Esophagus (tissue), 2 donors: ENCODE measurements at regions not wholly inside any gene's neighbourhood (a gene's known extent, or its start where the extent isn't known, plus 50 kb on each side); places are given as distances from the start of the nearest gene placed in this dataset.

Source experiments
- H3K27ac ChIP-seq, 2 donors: one replicate each; pipeline ENCODE4 v1.5.1; 2013; ENCODE audit warnings: low read depth in 2 of 2, mild to moderate bottlenecking in 2 of 2, inconsistent platforms in 1 of 2, low read length in 1 of 2, moderate library complexity in 1 of 2
- H3K27me3 ChIP-seq, 2 donors: one replicate each; pipeline ENCODE4 v1.6.1; 2013; ENCODE audit warnings: low read length in 2 of 2, control low read depth in 1 of 2, mild to moderate bottlenecking in 1 of 2; ENCODE audit not compliant: insufficient read depth in 2 of 2, control insufficient read depth in 1 of 2
- H3K36me3 ChIP-seq, 2 donors: one replicate each; pipeline ENCODE4 v1.6.1; 2013; ENCODE audit warnings: low read length in 1 of 2; ENCODE audit not compliant: control insufficient read depth in 2 of 2, insufficient read depth in 2 of 2
- H3K4me1 ChIP-seq, 2 donors: one replicate each; pipeline ENCODE4 v1.6.1; 2013; ENCODE audit warnings: low read length in 1 of 2; ENCODE audit not compliant: control insufficient read depth in 2 of 2, insufficient read depth in 2 of 2
- H3K4me3 ChIP-seq, 2 donors: one replicate each; pipeline ENCODE4 v1.5.1; 2013; ENCODE audit warnings: low read length in 2 of 2, mild to moderate bottlenecking in 2 of 2, low read depth in 1 of 2, moderate library complexity in 1 of 2
- H3K9me3 ChIP-seq, 2 donors: one replicate each; pipeline ENCODE4 v1.6.1; 2013; ENCODE audit warnings: mild to moderate bottlenecking in 2 of 2, low read depth in 1 of 2, low read length in 1 of 2, moderate library complexity in 1 of 2; ENCODE audit not compliant: control insufficient read depth in 2 of 2, insufficient read depth in 1 of 2
- WGBS, 2 donors: extraction: QIAGEN DNeasy Blood & Tissue Kit; methylation state at CpG; one replicate each; pipeline ENCODE4 v1.1.7; 2013; 5-methylcytosine and 5-hydroxymethylcytosine counted together
- donor health status: healthy with polysubstance abuse.
- donor health status: Bipolar disorder and iron deficiency.

GRCh38 chr20:60255866-60256265 is 297.6 kb downstream of the CDH26 start:
- WGBS, 2 donors = 74 to 80% methylated on average over 6 of the region's 6 CpGs
- Histone ChIP-seq H3K36me3 (no peaks in the 10 kb centered on the region), H3K27me3 (no peaks in the 10 kb centered on the region), H3K4me3 (no peak overlapping the region), H3K27ac (no peak overlapping the region), H3K9me3 (no peaks in the 10 kb centered on the region), H3K4me1 (no peaks in the 10 kb centered on the region)

GRCh38 chr20:60256811-60257210 is 298.6 kb downstream of the CDH26 start:
- no peak overlapping the region for H3K27ac ChIP-seq
- WGBS, 2 donors = 71 to 72% methylated on average over 6 of the region's 6 CpGs
- no peaks in the 10 kb centered on the region for H3K36me3 ChIP-seq
- H3K9me3 ChIP-seq = no peaks in the 10 kb centered on the region
- H3K4me1 ChIP-seq = no peaks in the 10 kb centered on the region
- H3K4me3 ChIP-seq = no peak overlapping the region
- H3K27me3 ChIP-seq = no peaks in the 10 kb centered on the region

GRCh38 chr20:60257671-60258070 is 299.4 kb downstream of the CDH26 start:
- Histone ChIP-seq H3K4me1 (no peaks in the 10 kb centered on the region), H3K27ac (no peak overlapping the region), H3K27me3 (no peaks in the 10 kb centered on the region), H3K4me3 (no peak overlapping the region), H3K9me3 (no peaks in the 10 kb centered on the region), H3K36me3 (no peaks in the 10 kb centered on the region)
- 72 to 78% methylated on average over 3 of the region's 3 CpGs for WGBS, 2 donors

- H3K27me3 ChIP-seq = no peaks in the 10 kb centered on the region
- 50 to 58% methylated on average over 6 of the region's 6 CpGs for WGBS, 2 donors
- H3K4me3 ChIP-seq = no peak overlapping the region
- no peaks in the 10 kb centered on the region for H3K4me1 ChIP-seq
- no peaks in the 10 kb centered on the region for H3K36me3 ChIP-seq
- H3K9me3 ChIP-seq = no peaks in the 10 kb centered on the region
- H3K27ac ChIP-seq = no peak overlapping the region
Observed at GRCh38 chr20:60258255-60258863, 300.1 kb downstream of the CDH26 start.

- no peaks in the 10 kb centered on the region for H3K9me3 ChIP-seq
- no peak overlapping the region for H3K4me3 ChIP-seq
- H3K27ac ChIP-seq = no peak overlapping the region
- no peaks in the 10 kb centered on the region for H3K4me1 ChIP-seq
- H3K27me3 ChIP-seq = no peaks in the 10 kb centered on the region
- no peaks in the 10 kb centered on the region for H3K36me3 ChIP-seq
- WGBS, 2 donors = 69% methylated on average over 4 of the region's 4 CpGs
Observed at GRCh38 chr20:60261333-60261732, 303.1 kb downstream of the CDH26 start.

- Histone ChIP-seq H3K4me3 (no peak overlapping the region), H3K27ac (no peak overlapping the region), H3K4me1 (no peaks in the 10 kb centered on the region), H3K9me3 (no peaks in the 10 kb centered on the region), H3K36me3 (no peaks in the 10 kb centered on the region), H3K27me3 (no peaks in the 10 kb centered on the region)
- WGBS, 2 donors = 3 to 18% methylated on average over 4 of the region's 4 CpGs
Observed at GRCh38 chr20:60262967-60263603, 304.9 kb downstream of the CDH26 start.

- WGBS, 2 donors = 54 to 57% methylated on average over 18 of the region's 18 CpGs
- Histone ChIP-seq H3K4me3 (no peak overlapping the region), H3K36me3 (no peaks in the 10 kb centered on the region), H3K9me3 (no peaks in the 10 kb centered on the region), H3K4me1 (no peaks in the 10 kb centered on the region), H3K27me3 (no peaks in the 10 kb centered on the region), H3K27ac (no peak overlapping the region)
Observed at GRCh38 chr20:60263725-60264709, 305.8 kb downstream of the CDH26 start.

- Histone ChIP-seq H3K27ac (no peak overlapping the region), H3K4me3 (no peak overlapping the region), H3K4me1 (no peaks in the 10 kb centered on the region), H3K9me3 (no peaks in the 10 kb centered on the region), H3K27me3 (no peaks in the 10 kb centered on the region), H3K36me3 (no peaks in the 10 kb centered on the region)
- 65 to 67% methylated on average over 9 of the region's 9 CpGs for WGBS, 2 donors
Observed at GRCh38 chr20:60266177-60266823, 308.1 kb downstream of the CDH26 start.

GRCh38 chr20:60268491-60268890 is 310.3 kb downstream of the CDH26 start:
- Histone ChIP-seq H3K27ac (no peak overlapping the region), H3K9me3 (no peaks in the 10 kb centered on the region), H3K27me3 (no peaks in the 10 kb centered on the region), H3K4me3 (no peak overlapping the region), H3K36me3 (no peaks in the 10 kb centered on the region), H3K4me1 (no peaks in the 10 kb centered on the region)
- WGBS, 2 donors = 84 to 88% methylated on average over 4 of the region's 4 CpGs
